ENCODE measurements at regions not wholly inside any gene's neighbourhood (a gene's known extent, or its start where the extent isn't known, plus 50 kb on each side); places are given as distances from the start of the nearest gene placed in this dataset.

- Mint-ChIP-seq H3K36me3 (ENCODE audit: low read depth) (no peaks in the 10 kb centered on the region), H3K27ac (no peak overlapping the region), H3K27me3 (peaks cover 15% of the 10 kb centered on the region), H3K9me3 (no peaks in the 10 kb centered on the region), H3K4me1 (no peaks in the 10 kb centered on the region), H3K4me3 (no peak overlapping the region)
- intact Hi-C loops (cut with micrococcal nuclease): no loop called here
- ChIA-PET POLR2A (no interaction called here), CTCF (no interaction called here)
- no peak for ATAC-seq (ENCODE audit: low read depth)
- no peak for DNase-seq
- no peak for TF ChIP-seq CTCF (IDR thresholded peaks at IDR 0.05)
Observed at GRCh38 chr1:68338081-68338480, 105.8 kb upstream of the WLS start.

- Mint-ChIP-seq H3K4me3 (no peak overlapping the region), H3K27ac (no peak overlapping the region), H3K27me3 (peaks cover 9% of the 10 kb centered on the region), H3K36me3 (ENCODE audit: low read depth) (no peaks in the 10 kb centered on the region), H3K4me1 (no peaks in the 10 kb centered on the region), H3K9me3 (no peaks in the 10 kb centered on the region)
- POLR2A ChIA-PET: no interaction called here
- CTCF ChIA-PET: interaction anchor here (0.6 kb wide), 1 partner anchor 214 kb away, joined by 3 read pairs; no protein-coding TSS in a partner anchor
- DNase-seq (no peak), ATAC-seq (ENCODE audit: low read depth) (no peak)
- intact Hi-C loops (cut with micrococcal nuclease): no loop called here
- no peak for TF ChIP-seq CTCF (IDR thresholded peaks at IDR 0.05)
Observed at GRCh38 chr1:68332041-68332440, 99.7 kb upstream of the WLS start.

- H3K4me3 Mint-ChIP-seq: no peak overlapping the region
- no peaks in the 10 kb centered on the region for H3K36me3 Mint-ChIP-seq (ENCODE audit: low read depth)
- intact Hi-C loops (cut with micrococcal nuclease): no loop called here
- ChIA-PET CTCF (no interaction called here), POLR2A (no interaction called here)
- no peak overlapping the region for H3K27ac Mint-ChIP-seq
- peaks cover 5% of the 10 kb centered on the region for H3K27me3 Mint-ChIP-seq
- H3K4me1 Mint-ChIP-seq: no peaks in the 10 kb centered on the region
- no peak for TF ChIP-seq CTCF (IDR thresholded peaks at IDR 0.05)
- DNase-seq: no peak
- no peak for ATAC-seq (ENCODE audit: low read depth)
- H3K9me3 Mint-ChIP-seq: no peaks in the 10 kb centered on the region
Observed at GRCh38 chr1:68331117-68331865, 99.0 kb upstream of the WLS start.

GRCh38 chr1:68330391-68330790 lies 98.1 kb upstream of the WLS start:
- ChIA-PET CTCF (no interaction called here), POLR2A (no interaction called here)
- intact Hi-C loops (cut with micrococcal nuclease): no loop called here
- no peak for DNase-seq
- ATAC-seq (ENCODE audit: low read depth): no peak
- no peak for TF ChIP-seq CTCF (IDR thresholded peaks at IDR 0.05)
- Mint-ChIP-seq H3K4me3 (no peak overlapping the region), H3K27ac (no peak overlapping the region), H3K27me3 (peaks cover 5% of the 10 kb centered on the region), H3K9me3 (no peaks in the 10 kb centered on the region), H3K4me1 (no peaks in the 10 kb centered on the region), H3K36me3 (ENCODE audit: low read depth) (no peaks in the 10 kb centered on the region)

- intact Hi-C loops (cut with micrococcal nuclease): loop anchor here (5.0 kb wide), 1 partner anchor 48 kb away; no protein-coding TSS in a partner anchor
- H3K4me3 Mint-ChIP-seq: no peak overlapping the region
- no peak for ATAC-seq (ENCODE audit: low read depth)
- H3K36me3 Mint-ChIP-seq (ENCODE audit: low read depth): no peaks in the 10 kb centered on the region
- H3K4me1 Mint-ChIP-seq: no peaks in the 10 kb centered on the region
- ChIA-PET CTCF (no interaction called here), POLR2A (no interaction called here)
- no peaks in the 10 kb centered on the region for H3K27me3 Mint-ChIP-seq
- H3K9me3 Mint-ChIP-seq: no peaks in the 10 kb centered on the region
- no peak for TF ChIP-seq CTCF (IDR thresholded peaks at IDR 0.05)
- DNase-seq: no peak
- H3K27ac Mint-ChIP-seq: no peak overlapping the region
Observed at GRCh38 chr1:68329096-68329835, 96.9 kb upstream of the WLS start.

Data from activated B cell treated with CpG ODN at 0.5 μM for 24 hours (primary cell).